K562 (cell line): ENCODE measurements at regions not wholly inside any gene's neighbourhood (a gene's known extent, or its start where the extent isn't known, plus 50 kb on each side); places are given as distances from the start of the nearest gene placed in this dataset.
A peak's percentile ranks its signal among the peaks of the same experiment; 100 is the strongest.

Source experiments
- ATAC-seq: fragments of 200-7000 bp; cut with Tn5 transposase; 3 replicates; pipeline ENCODE4 v1.9.1; 2020; ENCODE audit warnings: moderate library complexity
- BruUV-seq: library from RNA; stranded (reverse); fragments of 400-500 nt; replicated peaks from 2 replicates; lab custom pipeline; 2021; lab: Mats Ljungman, UMichigan
- CTCF ChIA-PET: fragments of 300-600 bp; formaldehyde crosslinking; extraction: SDS; loops from one replicate; lab custom pipeline; 2021; ENCODE audit warnings: low intra/inter-chr PET ratio; lab: Yijun Ruan, JAX
- POLR2A ChIA-PET: fragments of 300-600, 350-650 bp; sonication (Branson Sonifier 250); formaldehyde crosslinking; extraction: SDS; loops from one replicate; lab custom pipeline; 2021; ENCODE audit warnings: antibody characterized with exemption, inconsistent platforms; lab: Yijun Ruan, JAX
- DNase-seq, 4 experiments: peaks; one replicate each; pipeline versions ENCODE4 v3.0.0 to v3.0.0-alpha.2; 2011 to 2018; ENCODE audit warnings: low spot score in 3 of 4, mixed read lengths in 3 of 4; ENCODE audit errors: extremely low read depth in 1 of 4
- FAIRE-seq: peaks from 2 replicates; lab custom pipeline; 2011; peaks lifted over from hg19 to GRCh38; lab: Jason Lieb, UNC
- H2AFZ ChIP-seq: 2 replicates; pipeline ENCODE4 v1.6.0; 2011; ENCODE audit warnings: low read depth, low read length, control low read depth, inconsistent platforms
- H3K27ac ChIP-seq: fragments of 200-600 bp; 3 replicates; pipeline ENCODE4 v1.8.0; 2011; ENCODE audit warnings: low read depth, mild to moderate bottlenecking, control low read depth, inconsistent platforms, low read length, moderate library complexity, mixed read lengths; ENCODE audit errors: extremely low read depth
- H3K27me3 ChIP-seq, 2 experiments: fragments of 300-600 bp in 1 of 2; 2 replicates in 1 of 2; 3 replicates in 1 of 2; pipeline versions ENCODE4 v1.6.0 to v1.8.0; 2011; ENCODE audit warnings: inconsistent platforms in 2 of 2, low read length in 2 of 2, mild to moderate bottlenecking in 1 of 2, mixed read lengths in 1 of 2, moderate library complexity in 1 of 2; ENCODE audit not compliant: control insufficient read depth in 2 of 2, insufficient read depth in 2 of 2
- H3K36me3 ChIP-seq: fragments of 300-600 bp; 3 replicates; pipeline ENCODE4 v1.8.0; 2011; ENCODE audit warnings: mild to moderate bottlenecking, low read length, inconsistent platforms; ENCODE audit not compliant: control insufficient read depth, insufficient read depth
- H3K4me1 ChIP-seq, 2 experiments: fragments of 200-600 bp in 1 of 2; replicated peaks in 1 of 2; 2 replicates in 1 of 2; 3 replicates in 1 of 2; pipeline versions ENCODE4 v1.5.1 to v1.8.0; 2011; ENCODE audit warnings: inconsistent platforms in 2 of 2, low read length in 2 of 2, mild to moderate bottlenecking in 1 of 2, mixed read lengths in 1 of 2, moderate library complexity in 1 of 2; ENCODE audit not compliant: control insufficient read depth in 2 of 2, insufficient read depth in 2 of 2
- H3K4me2 ChIP-seq: 2 replicates; pipeline ENCODE4 v1.6.1; 2011; ENCODE audit warnings: low read length, control low read depth, inconsistent platforms, mixed read lengths; ENCODE audit not compliant: insufficient read depth
- H3K4me3 ChIP-seq: fragments of 200-600 bp; sonication (generic), shearing (Covaris generic); 2 replicates; pipeline ENCODE4 v1.5.1; 2016; ENCODE audit warnings: control low read depth, inconsistent platforms
- H3K79me2 ChIP-seq: fragments of 200-600 bp; 3 replicates; pipeline ENCODE4 v1.8.0; 2011; ENCODE audit warnings: low read length, inconsistent platforms; ENCODE audit not compliant: control insufficient read depth, insufficient read depth
- H3K9ac ChIP-seq, 2 experiments: 2 replicates each; pipeline versions ENCODE4 v1.6.0 to v1.6.1; 2011; ENCODE audit warnings: low read depth in 2 of 2, low read length in 2 of 2, control low read depth in 1 of 2, inconsistent platforms in 1 of 2, mild to moderate bottlenecking in 1 of 2, mixed read lengths in 1 of 2; ENCODE audit not compliant: insufficient read depth in 1 of 2
- H3K9me1 ChIP-seq: one replicate; pipeline ENCODE4 v1.6.0; 2011; ENCODE audit warnings: inconsistent platforms, mild to moderate bottlenecking, low read length, moderate library complexity; ENCODE audit not compliant: control insufficient read depth, insufficient read depth
- H3K9me3 ChIP-seq: replicated peaks from 2 replicates; pipeline ENCODE4 v1.5.1; 2011; ENCODE audit warnings: low read depth, low read length, inconsistent platforms; ENCODE audit not compliant: control insufficient read depth, insufficient read depth
- H4K20me1 ChIP-seq: replicated peaks from 2 replicates; pipeline ENCODE4 v1.6.1; 2011; ENCODE audit warnings: low read length, inconsistent platforms, mixed read lengths; ENCODE audit not compliant: control insufficient read depth, insufficient read depth
- ETS2 ChIP-seq: IDR thresholded peaks from 2 replicates; pipeline ENCODE4 v1.6.1; 2016; ENCODE audit warnings: borderline replicate concordance, missing genetic modification characterization, mild to moderate bottlenecking, moderate library complexity, missing compliant biosample characterization; ENCODE audit not compliant: poor library complexity, severe bottlenecking
- ETV1 ChIP-seq: fragments of 450-650 bp; conservative IDR thresholded peaks from 2 replicates; pipeline ENCODE4 v1.6.1; 2016; ENCODE audit warnings: missing genetic modification characterization, control low read depth, low read depth, missing compliant biosample characterization
- HDAC6 ChIP-seq: IDR thresholded peaks from 2 replicates; pipeline ENCODE4 v1.6.1; 2012; ENCODE audit warnings: low read depth, mild to moderate bottlenecking, control low read depth, inconsistent platforms, low read length, moderate library complexity
- IRF2 ChIP-seq: sonication (generic); formaldehyde crosslinking; IDR thresholded peaks from 2 replicates; pipeline ENCODE4 v1.8.1; 2022; ENCODE audit warnings: mild to moderate bottlenecking, missing genetic modification reagents
- NFE2 ChIP-seq: IDR thresholded peaks from 2 replicates; pipeline ENCODE4 v1.6.1; 2014; ENCODE audit warnings: antibody characterized with exemption, low read depth
- NR2C2 ChIP-seq, 2 experiments: fragments of 200-800 bp in 1 of 2; sonication (Bioruptor generic) in 1 of 2; sonication (generic) in 1 of 2; formaldehyde crosslinking in 1 of 2; IDR thresholded peaks; 2 replicates each; pipeline versions ENCODE4 v1.6.1 to v1.8.0; 2016 to 2022; ENCODE audit warnings: mild to moderate bottlenecking in 1 of 2, missing compliant biosample characterization in 1 of 2, missing genetic modification characterization in 1 of 2, missing genetic modification reagents in 1 of 2
- POLR2AphosphoS5 ChIP-seq: IDR thresholded peaks from 2 replicates; pipeline ENCODE4 v1.6.1; 2011; ENCODE audit warnings: mild to moderate bottlenecking, low read depth, low read length, moderate library complexity; ENCODE audit not compliant: control insufficient read depth, insufficient read depth
- SLC30A9 ChIP-seq: fragments of 250-450 bp; sonication (Bioruptor Pico); IDR thresholded peaks from 2 replicates; pipeline ENCODE4 v1.8.0; 2022; ENCODE audit warnings: mild to moderate bottlenecking, moderate library complexity
- TEAD2 ChIP-seq: fragments of 450-650 bp; IDR thresholded peaks from 2 replicates; pipeline ENCODE4 v1.6.1; 2016; ENCODE audit warnings: missing genetic modification characterization, control low read depth, missing compliant biosample characterization
- ZMIZ1 ChIP-seq, 2 experiments: fragments of 150-350 bp in 1 of 2; IDR thresholded peaks; 2 replicates each; pipeline ENCODE4 v1.6.1; 2012 to 2016; ENCODE audit warnings: low read depth in 2 of 2, low read length in 2 of 2, mild to moderate bottlenecking in 1 of 2, moderate library complexity in 1 of 2
- ZNF165 ChIP-seq: fragments of 250-450 bp; sonication (Bioruptor Pico); IDR thresholded peaks from 2 replicates; pipeline ENCODE4 v1.4.0; 2020; ENCODE audit warnings: borderline replicate concordance
- ZNF224 ChIP-seq: sonication (generic); formaldehyde crosslinking; IDR thresholded peaks from 2 replicates; pipeline ENCODE4 v1.8.0; 2022; ENCODE audit warnings: mild to moderate bottlenecking, missing genetic modification reagents
- ZNF316 ChIP-seq: fragments of 450-650 bp; IDR thresholded peaks from 2 replicates; pipeline ENCODE4 v1.6.1; 2016
- ZNF551 ChIP-seq: fragments of 250-450 bp; sonication (Bioruptor Pico); IDR thresholded peaks from 2 replicates; pipeline ENCODE4 v1.5.0; 2021; ENCODE audit warnings: mild to moderate bottlenecking, moderate library complexity
- ZNF707 ChIP-seq: fragments of 250-450 bp; sonication (Bioruptor Pico); conservative IDR thresholded peaks from 2 replicates; pipeline ENCODE4 v1.8.0; 2022; ENCODE audit warnings: inconsistent platforms, mild to moderate bottlenecking, moderate library complexity
- WGBS: fragments of 100-300 bp; shearing (Covaris generic); methylation state at CpG from one replicate; pipeline ENCODE4 v1.1.6; 2016; ENCODE audit warnings: low coverage, mixed read lengths; ENCODE audit not compliant: insufficient coverage; ENCODE audit errors: missing lambda C conversion rate; 5-methylcytosine and 5-hydroxymethylcytosine counted together
- in situ Hi-C: fragments of 300-500 bp; cut with MboI; formaldehyde crosslinking; loops from 4 replicates; pipeline ENCODE4 v1.15.0; 2018; ENCODE audit warnings: inconsistent platforms, mixed read lengths
- intact Hi-C: fragments of 100-400 bp; cut with micrococcal nuclease; formaldehyde crosslinking; loops from 2 replicates; pipeline ENCODE4 v1.14.2; 2022
- TF ChIP-seq, protein P1 (sequence below): sonication (generic); formaldehyde crosslinking; IDR thresholded peaks from 2 replicates; pipeline ENCODE4 v1.8.1; 2023; ENCODE audit warnings: mild to moderate bottlenecking, missing genetic modification reagents

DNA sequence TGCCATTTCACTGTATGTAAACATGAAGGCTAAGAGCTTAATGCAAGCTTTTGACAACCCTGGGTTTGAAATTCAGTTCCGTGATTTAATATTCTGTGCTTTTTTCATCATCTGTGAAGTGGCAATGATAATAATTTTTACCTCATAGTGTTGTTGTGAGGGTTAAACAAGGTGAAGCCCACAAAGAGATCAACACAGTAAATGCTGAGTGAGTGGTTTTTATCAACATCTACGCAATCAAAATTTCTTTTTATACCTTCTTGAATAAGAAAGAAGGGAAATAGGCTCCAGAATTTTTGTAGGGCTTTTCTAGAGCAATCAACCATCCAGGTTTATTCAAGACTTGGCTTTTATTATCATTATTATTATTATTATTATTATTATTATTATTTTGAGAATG, 490.8 kb downstream of the SOX5 start (continued):
- no peak for TF ChIP-seq ZMIZ1 (IDR thresholded peaks at IDR 0.05; ENCODE audit: low read depth in 2 of 2, low read length in 2 of 2)
- no peak for TF ChIP-seq POLR2AphosphoS5
- TF ChIP-seq TEAD2 = no peak
- peak; percentile 64 for TF ChIP-seq ZNF316
- no peak for TF ChIP-seq ZNF707

DNA sequence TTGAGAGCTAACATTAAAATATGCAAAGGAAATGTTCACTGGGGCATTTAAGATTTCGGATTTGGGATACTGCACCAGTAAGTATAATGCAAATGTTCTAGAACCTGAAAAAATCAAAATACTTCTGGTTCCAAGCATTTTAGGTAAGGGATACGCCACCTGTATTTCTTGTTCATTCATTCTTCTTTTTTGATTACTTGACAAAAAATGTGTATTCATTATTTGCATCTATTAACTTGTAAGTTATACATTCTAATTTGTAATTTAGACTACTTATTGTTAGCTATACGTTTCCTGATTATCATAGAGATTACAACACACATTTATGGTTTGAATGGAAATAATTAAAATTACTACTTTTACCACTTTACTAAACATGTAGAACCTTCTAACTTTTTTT, 486.9 kb downstream of the SOX5 start:
- intact Hi-C loops (no loop called here), in situ Hi-C loops (no loop called here)
- no peak for ATAC-seq
- Histone ChIP-seq H3K27me3 (no peaks in the 10 kb centered on the region), H3K27ac (no peak overlapping the region), H3K4me3 (no peak overlapping the region), H3K9ac (no peak overlapping the region), H3K36me3 (no peaks in the 10 kb centered on the region), H3K9me1 (no peaks in the 10 kb centered on the region), H3K9me3 (peaks cover 9% of the 10 kb centered on the region; the same call in 1 of the 2 replicates), H4K20me1 (no peaks in the 10 kb centered on the region), H3K4me2 (no peak overlapping the region), H2AFZ (no peak overlapping the region), H3K4me1 (no peaks in the 10 kb centered on the region), H3K79me2 (0 out of 3 replicates have a peak, but pooled peaks cover 3% of the 10 kb centered on the region)
- no peak for DNase-seq
- ChIA-PET POLR2A (no interaction called here), CTCF (no interaction called here)
- FAIRE-seq = no peak
- BruUV-seq = no TSS peak
- 76% methylated on average over 2 of the region's 3 CpGs for WGBS
- TF ChIP-seq ZNF224 (CRISPR knock-in tag) (no peak), ETV1 (tag) (no peak), HDAC6 (no peak), ETS2 (tag) (no peak), ZNF165 (no peak), ZNF316 (peak; percentile 94), NFE2 (no peak), ZNF551 (no peak), IRF2 (CRISPR knock-in tag) (no peak), SLC30A9 (CRISPR knock-in tag) (no peak), NR2C2 (CRISPR knock-in tag; IDR thresholded peaks at IDR 0.05) (no peak), NR2C2 (tag; IDR thresholded peaks at IDR 0.05) (no peak)
- TF ChIP-seq, protein P1, sequence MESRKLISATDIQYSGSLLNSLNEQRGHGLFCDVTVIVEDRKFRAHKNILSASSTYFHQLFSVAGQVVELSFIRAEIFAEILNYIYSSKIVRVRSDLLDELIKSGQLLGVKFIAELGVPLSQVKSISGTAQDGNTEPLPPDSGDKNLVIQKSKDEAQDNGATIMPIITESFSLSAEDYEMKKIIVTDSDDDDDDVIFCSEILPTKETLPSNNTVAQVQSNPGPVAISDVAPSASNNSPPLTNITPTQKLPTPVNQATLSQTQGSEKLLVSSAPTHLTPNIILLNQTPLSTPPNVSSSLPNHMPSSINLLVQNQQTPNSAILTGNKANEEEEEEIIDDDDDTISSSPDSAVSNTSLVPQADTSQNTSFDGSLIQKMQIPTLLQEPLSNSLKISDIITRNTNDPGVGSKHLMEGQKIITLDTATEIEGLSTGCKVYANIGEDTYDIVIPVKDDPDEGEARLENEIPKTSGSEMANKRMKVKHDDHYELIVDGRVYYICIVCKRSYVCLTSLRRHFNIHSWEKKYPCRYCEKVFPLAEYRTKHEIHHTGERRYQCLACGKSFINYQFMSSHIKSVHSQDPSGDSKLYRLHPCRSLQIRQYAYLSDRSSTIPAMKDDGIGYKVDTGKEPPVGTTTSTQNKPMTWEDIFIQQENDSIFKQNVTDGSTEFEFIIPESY (CRISPR knock-in tag) = no peak
